ENCODE measurements at regions not wholly inside any gene's neighbourhood (a gene's known extent, or its start where the extent isn't known, plus 50 kb on each side); places are given as distances from the start of the nearest gene placed in this dataset.

DNA sequence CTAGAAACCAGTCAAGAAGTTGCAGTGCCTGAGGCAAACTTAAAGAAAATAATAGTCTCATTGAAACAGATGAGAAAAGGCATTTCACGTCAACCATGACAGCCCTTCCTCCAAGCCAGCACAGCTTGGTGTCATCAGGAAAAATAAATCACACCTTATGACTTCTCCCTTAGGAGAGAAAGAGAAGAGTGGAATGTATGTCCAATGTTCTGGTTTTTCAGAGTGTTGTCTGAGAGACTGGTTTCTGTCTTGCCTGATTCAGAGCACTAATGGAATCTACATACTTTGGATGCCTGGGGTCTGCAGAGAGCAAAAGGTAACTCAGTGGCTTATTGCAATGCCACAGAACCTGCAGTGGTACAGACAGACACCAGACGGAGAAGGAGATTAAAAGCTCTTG, 105.5 kb upstream of the PDE4D start:
- Histone ChIP-seq H3K4me3 (no peak overlapping the region), H3K36me3 (ENCODE audit: low read depth) (no peaks in the 10 kb centered on the region), H3K9me3 (ENCODE audit: low read depth) (no peaks in the 10 kb centered on the region), H3K9ac (no peak overlapping the region), H3K4me1 (ENCODE audit: insufficient read depth) (no peaks in the 10 kb centered on the region), H3K27me3 (replicated peaks; ENCODE audit: insufficient read depth) (no peaks in the 10 kb centered on the region), H3K27ac (no peak overlapping the region), H2AFZ (no peak overlapping the region), H3K9me2 (ENCODE audit: insufficient read depth) (no peaks in the 10 kb centered on the region), H4K20me1 (ENCODE audit: insufficient read depth) (no peaks in the 10 kb centered on the region), H3K79me2 (ENCODE audit: insufficient read depth) (no peaks in the 10 kb centered on the region), H3K4me2 (ENCODE audit: unreplicated experiment) (no peak overlapping the region), H3F3A (ENCODE audit: insufficient read depth) (no peaks in the 10 kb centered on the region)
- 16 to 28% methylated on average over 2 of the region's 2 CpGs for WGBS, 2 experiments (ENCODE audit: low coverage in 1 of 2, low lambda C conversion rate in 2 of 2, missing lambda C conversion rate in 2 of 2)
- TF ChIP-seq EZH2phosphoT487 (IDR thresholded peaks at IDR 0.05; ENCODE audit: insufficient read depth, low read depth) (no peak), EZH2 (IDR thresholded peaks at IDR 0.05; ENCODE audit: insufficient read depth, poor library complexity, severe bottlenecking) (no peak)
- in situ Hi-C loops (cut with MboI) = no loop called here
- no peak for DNase-seq

DNA sequence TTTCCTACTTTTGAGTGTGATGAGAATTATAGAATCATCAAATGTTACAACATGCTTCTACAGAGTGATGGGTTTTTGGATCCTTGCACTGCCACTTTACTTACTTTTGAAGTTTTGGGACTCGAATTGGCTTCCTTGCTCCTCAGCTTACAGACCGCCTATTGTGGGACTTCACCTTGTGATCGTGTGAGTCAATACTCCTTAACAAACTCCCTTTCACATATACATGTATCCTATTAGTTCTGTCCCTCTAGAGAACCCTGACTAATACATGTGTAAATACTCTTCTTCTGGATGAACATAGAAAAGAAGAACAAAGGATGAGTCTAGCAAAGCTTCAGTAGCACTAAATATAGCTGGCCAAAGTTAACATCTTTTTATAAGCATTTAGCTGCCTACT, 98.7 kb upstream of the PDE4D start:
- no peak for TF ChIP-seq EZH2phosphoT487 (IDR thresholded peaks at IDR 0.05; ENCODE audit: insufficient read depth, low read depth)
- no peak for TF ChIP-seq EZH2 (IDR thresholded peaks at IDR 0.05; ENCODE audit: insufficient read depth, poor library complexity, severe bottlenecking)
- H3K4me2 ChIP-seq (ENCODE audit: unreplicated experiment) = no peak overlapping the region
- no peak overlapping the region for H3K27ac ChIP-seq
- H3K9ac ChIP-seq = no peak overlapping the region
- 23 to 28% methylated on average over 3 of the region's 3 CpGs for WGBS, 2 experiments (ENCODE audit: low coverage in 1 of 2, low lambda C conversion rate in 2 of 2, missing lambda C conversion rate in 2 of 2)
- H3F3A ChIP-seq (ENCODE audit: insufficient read depth) = no peaks in the 10 kb centered on the region
- in situ Hi-C loops (cut with MboI) = no loop called here
- no peaks in the 10 kb centered on the region for H3K36me3 ChIP-seq (ENCODE audit: low read depth)
- no peaks in the 10 kb centered on the region for H3K27me3 ChIP-seq (replicated peaks; ENCODE audit: insufficient read depth)
- no peak overlapping the region for H2AFZ ChIP-seq
- no peaks in the 10 kb centered on the region for H3K4me1 ChIP-seq (ENCODE audit: insufficient read depth)
- H3K9me3 ChIP-seq (ENCODE audit: low read depth) = no peaks in the 10 kb centered on the region
- H4K20me1 ChIP-seq (ENCODE audit: insufficient read depth) = no peaks in the 10 kb centered on the region
- DNase-seq = no peak
- H3K4me3 ChIP-seq = no peak overlapping the region
- 0 out of 2 replicates have a peak, but pooled peaks cover 5% of the 10 kb centered on the region for H3K9me2 ChIP-seq (ENCODE audit: insufficient read depth)
- no peaks in the 10 kb centered on the region for H3K79me2 ChIP-seq (ENCODE audit: insufficient read depth)

DNA sequence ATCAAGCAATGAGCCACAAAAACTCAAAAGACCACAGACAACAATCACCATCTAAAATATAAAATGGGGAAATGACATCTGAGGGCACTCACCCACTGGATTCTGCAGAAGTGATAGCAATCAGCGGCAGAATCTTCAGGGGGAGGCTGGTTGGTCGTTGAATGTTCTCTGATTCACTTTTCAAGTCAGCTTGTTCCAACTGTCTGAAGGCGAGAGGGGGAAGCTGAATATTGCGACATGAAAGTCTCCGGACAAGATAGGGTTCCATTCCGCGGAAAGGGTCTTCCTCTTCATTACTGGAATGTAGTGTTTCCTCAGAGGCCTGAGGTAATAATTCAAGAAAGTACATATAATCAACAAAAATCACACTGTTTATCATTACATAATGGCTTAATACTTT, 94.9 kb upstream of the PDE4D start:
- H4K20me1 ChIP-seq (ENCODE audit: insufficient read depth) = no peaks in the 10 kb centered on the region
- H3K79me2 ChIP-seq (ENCODE audit: insufficient read depth) = no peaks in the 10 kb centered on the region
- no peak for TF ChIP-seq EZH2 (IDR thresholded peaks at IDR 0.05; ENCODE audit: insufficient read depth, poor library complexity, severe bottlenecking)
- TF ChIP-seq EZH2phosphoT487 (IDR thresholded peaks at IDR 0.05; ENCODE audit: insufficient read depth, low read depth) = no peak
- no peak overlapping the region for H3K4me3 ChIP-seq
- H3K27ac ChIP-seq = no peak overlapping the region
- H3K27me3 ChIP-seq (replicated peaks; ENCODE audit: insufficient read depth) = 0 out of 2 replicates have a peak, but pooled peaks cover 5% of the 10 kb centered on the region
- WGBS, 2 experiments (ENCODE audit: low coverage in 1 of 2, low lambda C conversion rate in 2 of 2, missing lambda C conversion rate in 2 of 2) = 47 to 51% methylated on average over 7 of the region's 7 CpGs
- H3K4me2 ChIP-seq (ENCODE audit: unreplicated experiment) = no peak overlapping the region
- no peaks in the 10 kb centered on the region for H3K36me3 ChIP-seq (ENCODE audit: low read depth)
- no peak for DNase-seq
- H3K9me3 ChIP-seq (ENCODE audit: low read depth) = no peaks in the 10 kb centered on the region
- in situ Hi-C loops (cut with MboI) = no loop called here
- no peaks in the 10 kb centered on the region for H3K4me1 ChIP-seq (ENCODE audit: insufficient read depth)
- H3K9ac ChIP-seq = no peak overlapping the region
- 0 out of 2 replicates have a peak, but pooled peaks cover 5% of the 10 kb centered on the region for H3K9me2 ChIP-seq (ENCODE audit: insufficient read depth)
- H3F3A ChIP-seq (ENCODE audit: insufficient read depth) = no peaks in the 10 kb centered on the region
- H2AFZ ChIP-seq = no peak overlapping the region

DNA sequence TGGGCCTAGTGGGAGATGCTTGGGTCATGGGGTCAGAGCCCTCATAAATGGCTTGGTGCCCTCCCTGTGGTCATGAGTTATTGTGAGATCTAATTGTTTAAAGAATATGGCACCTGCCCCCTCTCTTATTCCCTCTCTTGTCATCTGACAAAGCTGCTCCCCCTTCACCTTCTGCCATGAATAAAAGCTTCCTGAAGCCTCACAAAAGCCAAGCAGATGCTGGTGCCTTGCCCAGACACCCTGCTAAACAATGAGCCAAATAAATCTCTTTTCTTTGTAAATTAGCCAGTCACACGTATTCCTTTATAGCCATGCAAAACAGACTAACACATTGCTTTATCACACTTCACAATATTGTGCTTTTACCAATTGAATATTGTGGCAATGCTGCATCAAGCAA, 82.8 kb upstream of the PDE4D start:
- Histone ChIP-seq H3K36me3 (ENCODE audit: low read depth) (no peaks in the 10 kb centered on the region), H4K20me1 (ENCODE audit: insufficient read depth) (no peaks in the 10 kb centered on the region), H3K79me2 (ENCODE audit: insufficient read depth) (no peaks in the 10 kb centered on the region), H2AFZ (no peak overlapping the region), H3K4me2 (ENCODE audit: unreplicated experiment) (no peak overlapping the region), H3K4me3 (no peak overlapping the region), H3F3A (ENCODE audit: insufficient read depth) (no peaks in the 10 kb centered on the region), H3K9ac (no peak overlapping the region), H3K27me3 (replicated peaks; ENCODE audit: insufficient read depth) (no peaks in the 10 kb centered on the region), H3K9me2 (ENCODE audit: insufficient read depth) (no peaks in the 10 kb centered on the region), H3K27ac (no peak overlapping the region), H3K4me1 (ENCODE audit: insufficient read depth) (no peaks in the 10 kb centered on the region), H3K9me3 (ENCODE audit: low read depth) (no peaks in the 10 kb centered on the region)
- no peak for DNase-seq
- in situ Hi-C loops (cut with MboI) = no loop called here
- WGBS, 2 experiments (ENCODE audit: low coverage in 1 of 2, low lambda C conversion rate in 2 of 2, missing lambda C conversion rate in 2 of 2) = 13 to 15% methylated on average over 1 of the region's 1 CpG
- TF ChIP-seq EZH2 (IDR thresholded peaks at IDR 0.05; ENCODE audit: insufficient read depth, poor library complexity, severe bottlenecking) (no peak), EZH2phosphoT487 (IDR thresholded peaks at IDR 0.05; ENCODE audit: insufficient read depth, low read depth) (no peak)

DNA sequence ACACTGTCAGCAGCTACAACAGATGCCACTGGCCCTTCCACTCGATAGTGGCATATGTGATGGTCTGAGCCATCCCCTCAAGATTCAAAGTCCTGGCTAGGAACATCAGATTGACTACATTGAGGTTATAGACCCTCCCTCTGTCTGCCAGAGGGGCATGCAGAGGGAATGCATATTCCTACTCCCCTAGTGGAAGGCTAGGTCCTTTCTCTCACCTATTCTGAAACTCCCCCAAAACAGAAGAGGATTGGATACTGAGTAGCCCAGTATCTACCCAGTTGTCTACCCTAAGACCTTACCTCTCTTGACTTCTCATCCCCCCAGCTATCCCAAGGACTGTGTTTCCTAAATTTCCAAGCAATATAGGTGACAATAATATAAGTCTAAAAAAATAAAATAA, 78.5 kb upstream of the PDE4D start:
- no peak for TF ChIP-seq EZH2 (IDR thresholded peaks at IDR 0.05; ENCODE audit: insufficient read depth, poor library complexity, severe bottlenecking)
- no peak for TF ChIP-seq EZH2phosphoT487 (IDR thresholded peaks at IDR 0.05; ENCODE audit: insufficient read depth, low read depth)
- H3K4me1 ChIP-seq (ENCODE audit: insufficient read depth) = no peaks in the 10 kb centered on the region
- no peaks in the 10 kb centered on the region for H3K79me2 ChIP-seq (ENCODE audit: insufficient read depth)
- H3K9me3 ChIP-seq (ENCODE audit: low read depth) = no peaks in the 10 kb centered on the region
- H3K36me3 ChIP-seq (ENCODE audit: low read depth) = no peaks in the 10 kb centered on the region
- no peak overlapping the region for H3K27ac ChIP-seq
- H3K4me3 ChIP-seq = no peak overlapping the region
- no peak for DNase-seq
- 16 to 17% methylated on average over 1 of the region's 1 CpG for WGBS, 2 experiments (ENCODE audit: low coverage in 1 of 2, low lambda C conversion rate in 2 of 2, missing lambda C conversion rate in 2 of 2)
- H2AFZ ChIP-seq = no peak overlapping the region
- no peaks in the 10 kb centered on the region for H4K20me1 ChIP-seq (ENCODE audit: insufficient read depth)
- H3K4me2 ChIP-seq (ENCODE audit: unreplicated experiment) = no peak overlapping the region
- no peaks in the 10 kb centered on the region for H3F3A ChIP-seq (ENCODE audit: insufficient read depth)
- H3K9ac ChIP-seq = no peak overlapping the region
- H3K27me3 ChIP-seq (replicated peaks; ENCODE audit: insufficient read depth) = no peaks in the 10 kb centered on the region
- in situ Hi-C loops (cut with MboI) = no loop called here
- H3K9me2 ChIP-seq (ENCODE audit: insufficient read depth) = no peaks in the 10 kb centered on the region

Data from GM23248 (cell line).